NCI-H82 treated with DMSO at 0.1 percent for 48 hours (cell line): ENCODE measurements at regions not wholly inside any gene's neighbourhood (a gene's known extent, or its start where the extent isn't known, plus 50 kb on each side); places are given as distances from the start of the nearest gene placed in this dataset.
"Not testable (repeated sequence)": the region's sequence is repeated elsewhere in the genome, so short reads cannot be mapped to it uniquely, and the experiment has no call there.

Experiments used
- DNase-seq: peaks from one replicate; lab custom pipeline; 2025; ENCODE audit not compliant: unreplicated experiment; lab: John Stamatoyannopoulos, UW

DNA sequence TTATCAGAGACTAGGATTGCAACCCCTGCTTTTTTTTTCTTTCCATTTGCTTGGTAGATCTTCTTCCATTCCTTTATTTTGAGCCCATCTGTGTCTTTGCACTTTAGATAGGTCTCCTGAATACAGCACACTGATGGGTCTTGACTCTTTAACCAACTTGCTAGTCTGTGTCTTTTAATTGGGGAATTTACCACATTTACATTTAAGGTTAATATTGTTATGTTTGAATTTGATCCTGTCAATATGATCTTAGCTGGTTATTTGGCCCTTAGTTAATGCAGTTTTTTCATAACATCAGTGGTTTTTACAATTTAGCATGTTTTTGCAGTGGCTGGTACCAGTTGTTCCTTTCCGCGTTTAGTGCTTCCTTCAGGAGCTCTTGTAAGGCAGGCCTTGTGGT lies 437.2 kb downstream of the ARL4A start:
- DNase-seq, result not testable (repeated sequence)

DNA sequence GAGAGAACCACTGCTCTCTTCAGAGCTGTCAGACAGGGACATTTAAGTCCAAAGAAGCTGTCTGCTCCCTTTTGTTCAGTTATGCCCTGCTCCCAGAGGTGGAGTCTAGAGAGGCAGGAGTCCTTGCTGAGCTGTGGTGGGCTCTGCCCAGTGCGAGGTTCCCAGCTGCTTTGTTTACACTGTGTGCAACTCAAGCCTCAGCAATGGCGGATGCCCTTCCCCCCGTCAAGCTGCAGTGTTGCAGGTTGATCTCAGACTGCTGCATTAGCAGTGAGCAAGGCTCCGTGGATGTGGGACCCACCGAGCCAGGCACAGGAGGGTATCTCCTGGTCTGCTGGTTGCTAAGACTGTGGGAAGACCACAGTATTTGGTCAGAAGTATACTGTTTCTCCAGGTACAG lies 438.9 kb downstream of the ARL4A start:
- no peak for DNase-seq

DNA sequence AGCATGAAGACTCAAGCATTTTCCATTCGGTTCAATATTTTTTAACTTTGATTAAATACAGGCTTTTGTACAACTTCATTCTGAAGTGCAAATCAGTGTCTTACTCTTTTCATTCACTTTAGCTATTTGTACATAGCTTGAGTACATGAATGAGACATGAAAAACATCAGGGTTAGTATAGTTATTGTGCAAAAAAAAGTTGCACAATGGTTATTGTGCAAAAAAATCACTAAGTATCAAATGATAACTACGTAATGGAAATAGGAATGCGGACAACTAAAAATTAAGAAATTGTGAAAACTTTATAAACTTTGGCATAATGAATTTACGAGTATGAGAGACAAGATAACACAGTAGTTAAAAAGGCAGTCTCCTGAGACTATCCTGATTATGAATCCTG lies 442.9 kb downstream of the ARL4A start:
- DNase-seq, result no peak

DNA sequence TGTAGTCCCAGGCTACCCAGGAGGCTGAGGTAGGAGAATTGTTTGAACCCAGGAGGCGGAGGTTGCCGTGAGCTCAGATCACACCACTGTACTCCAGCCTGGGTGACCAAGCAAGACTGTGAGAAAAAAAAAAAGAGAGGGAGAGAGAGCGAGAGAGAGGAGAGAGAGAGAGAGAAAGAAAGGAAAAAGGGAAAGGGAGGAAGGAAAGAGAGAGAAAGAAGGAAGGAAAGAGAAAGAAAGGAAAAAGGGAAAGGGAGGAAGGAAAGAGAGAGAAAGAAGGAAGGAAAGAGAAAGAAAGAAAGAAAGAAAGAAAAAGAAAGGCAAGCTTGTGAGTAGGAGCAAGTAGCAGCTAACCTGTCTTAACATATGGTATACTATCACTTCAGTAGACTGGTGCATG lies 443.5 kb downstream of the ARL4A start:
- DNase-seq, result not testable (repeated sequence)

DNA sequence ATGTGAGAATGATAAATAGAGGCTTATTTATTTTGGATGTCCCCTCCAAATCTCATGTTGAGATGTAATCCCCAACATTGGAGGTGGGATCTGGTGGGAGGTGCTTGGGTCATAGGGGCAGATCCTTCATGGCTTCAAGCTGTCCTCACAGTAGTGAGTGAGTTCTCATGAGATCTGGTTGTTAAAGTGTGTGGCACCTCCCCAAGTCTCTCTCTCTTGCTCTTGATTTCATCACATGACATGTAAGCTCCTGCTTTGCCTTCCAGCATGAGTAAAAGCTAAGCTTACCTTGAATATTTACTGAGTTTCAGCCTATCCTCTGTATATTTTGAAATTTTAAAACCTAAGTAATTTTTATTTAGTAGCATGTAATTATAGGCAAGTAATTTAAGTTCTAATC lies 444.9 kb downstream of the ARL4A start:
- no peak for DNase-seq

- DNase-seq, result not testable (repeated sequence)
Observed at GRCh38 chr7:13136345-13136744, 448.9 kb downstream of the ARL4A start.

- no peak for DNase-seq
Observed at GRCh38 chr7:13139436-13139835, 452.0 kb downstream of the ARL4A start.

DNA sequence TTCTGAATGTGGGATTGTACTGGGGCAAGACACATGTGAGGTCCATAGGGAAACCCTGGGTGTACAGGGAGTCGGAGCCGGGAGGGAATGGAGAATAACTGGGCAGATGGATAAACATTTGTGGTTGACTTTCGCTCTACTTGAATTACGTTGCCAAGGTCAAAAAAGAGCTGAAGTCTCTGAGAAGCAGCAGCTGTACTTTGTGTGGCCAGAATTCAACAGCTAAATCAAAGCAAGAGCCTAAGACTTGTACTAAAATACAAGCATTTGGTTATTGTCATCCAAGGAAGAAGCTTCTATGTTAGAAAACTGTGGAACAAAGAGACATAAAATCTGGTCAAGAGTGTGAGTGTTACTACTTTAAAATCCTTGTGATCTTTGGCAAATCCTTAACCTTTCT lies 457.2 kb downstream of the ARL4A start:
- DNase-seq, result no peak

DNA sequence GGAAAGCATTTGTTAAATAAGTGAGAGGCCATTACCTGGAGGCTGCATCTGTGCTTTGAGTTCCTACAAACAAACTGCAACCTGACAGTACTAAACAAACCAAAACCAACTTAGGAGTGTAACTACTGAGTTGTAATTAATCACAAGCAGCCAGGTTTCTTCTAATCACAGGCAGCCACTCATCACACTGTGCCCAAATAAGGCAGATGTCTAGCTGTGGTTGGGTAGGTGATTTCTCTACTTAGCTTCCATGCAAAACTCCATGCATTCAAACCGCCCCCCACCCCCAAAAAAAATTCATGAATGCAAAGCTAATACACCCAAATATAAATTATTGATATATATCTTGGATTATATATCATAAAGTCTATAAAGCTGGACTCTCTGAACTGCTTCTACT lies 461.1 kb downstream of the ARL4A start:
- no peak for DNase-seq

GRCh38 chr7:13151978-13152377 lies 464.5 kb downstream of the ARL4A start:
- DNase-seq, result no peak

DNA sequence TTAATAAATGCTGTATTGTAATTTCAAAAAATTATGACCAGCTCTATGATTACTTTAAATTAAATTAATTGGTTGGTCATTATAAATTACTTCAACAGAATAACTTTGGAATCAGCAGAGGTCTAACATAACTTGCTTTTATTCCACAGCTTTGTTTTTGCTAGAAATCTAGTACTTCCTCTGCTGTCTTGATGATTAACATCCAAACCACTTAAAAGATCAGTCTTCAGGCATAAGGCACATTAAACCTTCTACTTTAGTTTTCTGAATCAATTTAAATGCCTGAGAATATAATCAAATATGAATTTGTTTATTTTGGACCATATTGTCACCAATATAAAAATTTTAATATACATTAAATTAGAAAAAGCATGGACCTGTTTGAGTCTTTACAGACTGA lies 465.3 kb downstream of the ARL4A start:
- DNase-seq, result no peak

- no peak for DNase-seq
Observed at GRCh38 chr7:13153266-13153665, 465.8 kb downstream of the ARL4A start.

DNA sequence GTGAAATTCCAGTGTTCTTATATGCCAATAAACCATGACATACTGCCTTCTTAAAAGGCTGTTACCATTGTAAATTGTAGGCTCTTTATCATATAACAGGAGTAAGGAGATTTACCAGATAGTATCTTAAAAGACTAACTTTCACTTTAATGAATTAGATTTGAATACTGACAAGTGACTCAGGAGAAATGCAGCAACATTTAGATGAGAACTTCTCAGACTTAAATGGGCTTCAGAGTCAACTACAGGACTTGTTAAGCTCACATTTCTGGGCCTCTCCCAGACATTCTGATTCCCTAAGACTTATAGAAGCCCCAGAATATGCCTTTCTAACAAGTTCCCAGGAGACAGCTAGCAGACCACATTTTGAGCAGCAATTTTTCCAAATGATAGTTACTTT lies 466.3 kb downstream of the ARL4A start:
- no peak for DNase-seq

DNA sequence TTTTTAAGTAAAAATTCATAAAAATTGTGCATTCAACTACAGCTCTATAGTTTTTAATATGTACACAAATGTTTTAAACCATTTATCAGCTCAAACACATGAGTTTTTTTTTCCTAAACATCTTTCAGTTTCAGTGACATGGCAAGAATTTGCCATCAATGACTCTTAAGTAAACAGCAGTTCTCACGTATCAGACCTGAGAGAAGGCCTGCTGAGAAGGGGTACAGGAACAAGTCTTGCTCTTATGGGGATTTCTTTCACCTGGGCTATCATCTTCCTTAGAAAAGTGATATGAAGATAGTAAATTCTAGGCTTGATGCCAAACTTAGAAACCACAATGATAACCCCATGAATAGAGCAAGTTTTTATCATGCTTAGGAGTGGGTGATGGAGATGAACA lies 467.8 kb downstream of the ARL4A start:
- DNase-seq, result no peak

- no peak for DNase-seq
Observed at GRCh38 chr7:13159003-13159402, 471.6 kb downstream of the ARL4A start.

GRCh38 chr7:13159467-13160184 lies 472.2 kb downstream of the ARL4A start:
- DNase-seq, result no peak

- no peak for DNase-seq
Observed at GRCh38 chr7:13161125-13161524, 473.7 kb downstream of the ARL4A start.

- no peak for DNase-seq
Observed at GRCh38 chr7:13165854-13166253, 478.4 kb downstream of the ARL4A start.

GRCh38 chr7:13166801-13167200 lies 479.4 kb downstream of the ARL4A start:
- DNase-seq, result no peak

DNA sequence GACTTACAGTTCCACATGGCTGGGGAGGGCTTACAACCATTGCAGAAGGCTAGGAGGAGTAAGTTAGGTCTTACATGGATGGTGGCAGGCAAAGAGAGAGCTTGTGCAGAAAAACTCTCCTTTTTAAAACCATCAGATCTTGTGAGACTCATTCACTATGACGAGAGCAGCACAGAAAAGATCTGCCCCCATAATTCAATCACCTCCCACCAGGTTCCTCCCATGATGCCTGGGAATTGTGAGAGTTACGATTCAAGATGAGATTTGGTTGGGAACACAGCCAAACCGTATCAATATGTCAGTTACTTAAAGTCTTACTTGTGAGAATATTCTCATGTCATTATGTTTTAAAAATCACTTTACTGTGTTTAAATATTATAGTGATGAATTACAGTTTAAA lies 481.9 kb downstream of the ARL4A start:
- no peak for DNase-seq

DNA sequence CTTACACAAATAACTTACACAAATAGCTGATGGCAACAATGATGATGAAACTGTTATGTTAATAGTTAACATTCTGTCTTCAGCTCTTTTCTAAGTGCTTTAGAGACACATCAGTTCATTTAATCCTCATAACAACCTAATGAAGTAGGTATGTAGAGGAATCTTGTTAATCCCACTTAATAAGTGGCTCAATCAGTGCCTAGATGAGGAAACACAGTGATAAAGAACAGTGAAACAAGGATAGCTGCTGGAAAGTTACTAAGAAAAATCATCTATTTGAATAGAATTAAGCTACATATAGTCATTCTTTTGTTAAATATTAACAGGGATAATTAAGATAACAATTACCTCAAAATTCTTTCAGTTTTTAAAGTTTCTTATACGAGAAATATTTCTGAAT lies 487.6 kb downstream of the ARL4A start:
- DNase-seq, result no peak

- DNase-seq, result no peak
Observed at GRCh38 chr7:13179011-13179582, 491.7 kb downstream of the ARL4A start.
